Uterus (tissue), 2 donors: ENCODE measurements at regions not wholly inside any gene's neighbourhood (a gene's known extent, or its start where the extent isn't known, plus 50 kb on each side); places are given as distances from the start of the nearest gene placed in this dataset.

Experiments
- POLR2A ChIP-seq, 2 donors: fragments of 450-650 bp; IDR thresholded peaks; one replicate each; pipeline ENCODE4 v1.6.1; 2016; ENCODE audit warnings: antibody characterized with exemption in 2 of 2, mild to moderate bottlenecking in 1 of 2, moderate library complexity in 1 of 2
- TF ChIP-seq, protein P1 (sequence below), 4 experiments: fragments of 200-600 bp in 2 of 4; fragments of 450-650 bp in 2 of 4; sonication (generic) in 2 of 4; IDR thresholded peaks; one replicate each; pipeline ENCODE4 v1.5.1; 2016 to 2019; ENCODE audit warnings: antibody characterized with exemption in 4 of 4, mild to moderate bottlenecking in 2 of 4, moderate library complexity in 1 of 4

DNA sequence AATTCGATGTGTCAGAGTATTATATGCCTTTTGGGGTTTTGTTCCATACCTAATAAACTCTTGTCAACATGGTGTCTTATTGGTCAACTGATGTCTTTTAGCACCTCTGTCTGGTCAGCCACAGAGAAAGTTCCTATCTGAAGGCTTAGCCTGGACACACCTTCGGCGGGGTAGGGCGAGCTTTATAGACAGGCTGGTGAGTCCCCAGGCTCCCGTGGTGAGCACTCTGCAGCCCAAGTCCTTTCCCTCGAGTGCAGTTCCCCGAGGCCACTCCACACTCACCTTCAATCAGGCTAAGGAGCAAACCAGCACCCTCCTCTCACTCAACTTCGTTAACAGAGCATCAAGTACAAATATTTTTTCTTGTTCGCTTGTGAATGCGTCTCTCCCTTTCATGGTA is 133.9 kb downstream of the ATG4C start:
- TF ChIP-seq POLR2A (IDR thresholded peaks at IDR 0.05), result no peak
- TF ChIP-seq, protein P1, sequence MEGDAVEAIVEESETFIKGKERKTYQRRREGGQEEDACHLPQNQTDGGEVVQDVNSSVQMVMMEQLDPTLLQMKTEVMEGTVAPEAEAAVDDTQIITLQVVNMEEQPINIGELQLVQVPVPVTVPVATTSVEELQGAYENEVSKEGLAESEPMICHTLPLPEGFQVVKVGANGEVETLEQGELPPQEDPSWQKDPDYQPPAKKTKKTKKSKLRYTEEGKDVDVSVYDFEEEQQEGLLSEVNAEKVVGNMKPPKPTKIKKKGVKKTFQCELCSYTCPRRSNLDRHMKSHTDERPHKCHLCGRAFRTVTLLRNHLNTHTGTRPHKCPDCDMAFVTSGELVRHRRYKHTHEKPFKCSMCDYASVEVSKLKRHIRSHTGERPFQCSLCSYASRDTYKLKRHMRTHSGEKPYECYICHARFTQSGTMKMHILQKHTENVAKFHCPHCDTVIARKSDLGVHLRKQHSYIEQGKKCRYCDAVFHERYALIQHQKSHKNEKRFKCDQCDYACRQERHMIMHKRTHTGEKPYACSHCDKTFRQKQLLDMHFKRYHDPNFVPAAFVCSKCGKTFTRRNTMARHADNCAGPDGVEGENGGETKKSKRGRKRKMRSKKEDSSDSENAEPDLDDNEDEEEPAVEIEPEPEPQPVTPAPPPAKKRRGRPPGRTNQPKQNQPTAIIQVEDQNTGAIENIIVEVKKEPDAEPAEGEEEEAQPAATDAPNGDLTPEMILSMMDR (IDR thresholded peaks at IDR 0.05), result no peak
